Urothelium cell line (cell line): ENCODE measurements at regions not wholly inside any gene's neighbourhood (a gene's known extent, or its start where the extent isn't known, plus 50 kb on each side); places are given as distances from the start of the nearest gene placed in this dataset.

Source experiments
- DNase-seq: peaks from one replicate; pipeline ENCODE4 v3.0.0; 2011; ENCODE audit warnings: low spot score, mixed read lengths
- FAIRE-seq: peaks from 2 replicates; lab custom pipeline; 2011; peaks lifted over from hg19 to GRCh38; lab: Jason Lieb, UNC

DNA sequence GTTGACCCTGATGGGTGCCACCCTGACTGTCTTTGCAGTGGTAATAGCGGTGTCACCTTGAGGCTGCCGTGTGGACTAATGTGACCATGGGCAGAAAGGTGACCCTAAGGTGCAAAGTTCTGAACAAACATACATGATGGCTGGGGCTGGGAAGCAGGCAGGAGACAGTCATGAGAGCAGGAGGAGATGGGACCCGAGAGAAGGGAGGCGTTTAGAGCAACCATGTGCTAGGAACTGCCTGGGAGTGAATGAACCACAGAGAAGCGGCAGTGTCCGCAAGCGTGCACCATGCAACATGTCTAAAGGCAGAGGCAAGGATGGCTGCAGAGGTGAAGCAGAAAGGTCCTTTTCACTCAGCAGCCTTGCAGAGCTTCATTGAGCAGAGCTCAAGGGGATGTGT lies 113.1 kb upstream of the GDF10 start:
- no peak for DNase-seq
- no peak for FAIRE-seq

DNA sequence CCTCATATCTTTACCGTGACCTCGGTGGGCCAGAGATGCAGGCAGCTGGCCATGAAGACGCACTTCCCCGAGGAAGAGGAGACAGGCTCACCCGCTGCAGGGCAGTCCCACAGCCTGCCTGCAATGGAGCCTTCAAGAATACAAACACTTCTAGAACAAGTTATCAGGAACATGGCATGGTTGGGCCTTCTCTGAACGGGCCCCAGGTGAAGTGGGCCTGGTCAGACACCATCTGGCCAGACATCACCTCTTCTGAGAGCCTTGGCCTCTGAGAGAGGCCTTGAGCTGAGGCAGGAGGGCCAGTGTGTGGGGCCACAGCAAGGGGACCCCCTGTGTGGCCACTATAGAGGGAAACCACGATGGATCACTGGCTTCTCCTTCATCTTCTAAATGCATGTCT lies 112.4 kb upstream of the GDF10 start:
- DNase-seq: no peak
- no peak for FAIRE-seq

DNA sequence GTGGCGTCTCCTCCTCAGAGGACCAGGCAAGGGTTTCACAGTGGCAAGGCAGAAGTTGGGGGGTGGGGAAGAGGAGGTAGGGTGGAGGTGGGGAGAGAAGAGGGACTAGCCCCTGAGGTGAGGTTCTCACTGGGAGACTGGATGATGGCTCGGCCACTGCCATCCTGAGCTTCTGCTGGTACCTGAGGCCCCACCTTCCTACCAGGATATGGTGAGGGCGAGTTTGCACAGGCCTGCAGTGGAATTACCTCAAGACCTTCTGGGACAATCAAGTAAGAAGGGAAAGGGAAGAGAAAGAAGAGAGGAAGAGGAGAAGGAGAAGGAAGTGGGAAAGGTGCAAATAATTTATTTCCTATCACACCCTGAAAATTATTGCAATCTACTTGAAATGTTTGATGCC lies 111.8 kb upstream of the GDF10 start:
- no peak for DNase-seq
- FAIRE-seq: no peak

DNA sequence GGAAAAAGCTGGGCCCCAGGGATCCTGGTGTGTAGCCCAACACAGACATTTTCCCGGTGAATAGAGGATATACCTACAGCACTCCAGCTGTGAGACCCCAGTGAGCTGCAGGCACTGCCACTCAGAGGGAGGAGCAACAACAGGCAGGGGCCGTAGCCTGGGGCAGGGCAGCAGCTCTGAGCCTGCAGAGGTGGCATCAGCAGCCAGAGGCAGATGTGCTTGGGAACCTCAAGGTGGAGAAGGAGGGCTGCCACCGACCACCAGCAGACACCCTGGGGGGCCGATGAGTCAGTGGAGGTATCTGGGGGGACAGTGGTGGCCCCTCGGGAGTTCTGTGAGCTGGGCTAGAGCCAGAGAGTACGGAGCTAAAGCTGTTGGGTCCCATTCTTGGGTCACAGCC lies 110.2 kb upstream of the GDF10 start:
- DNase-seq (no peak), FAIRE-seq (no peak)

DNA sequence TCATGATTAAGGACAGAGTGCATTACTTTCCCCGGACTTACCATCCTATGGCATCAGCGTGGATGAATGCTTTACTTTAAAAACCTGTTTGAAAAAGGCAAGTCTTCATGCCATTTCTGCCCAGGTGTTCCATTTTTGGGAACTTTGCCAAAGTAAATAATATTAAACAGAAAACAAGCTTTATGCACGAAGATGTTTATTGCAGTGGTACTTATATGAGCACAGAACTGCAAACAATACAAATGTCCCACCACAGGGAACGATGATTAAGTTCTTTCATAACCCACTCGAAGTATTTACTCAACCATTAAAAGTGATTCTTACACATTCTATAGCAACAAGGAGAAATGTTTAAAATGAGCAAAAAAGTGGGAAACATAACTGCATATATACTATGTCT lies 109.7 kb upstream of the GDF10 start:
- no peak for FAIRE-seq
- no peak for DNase-seq

DNA sequence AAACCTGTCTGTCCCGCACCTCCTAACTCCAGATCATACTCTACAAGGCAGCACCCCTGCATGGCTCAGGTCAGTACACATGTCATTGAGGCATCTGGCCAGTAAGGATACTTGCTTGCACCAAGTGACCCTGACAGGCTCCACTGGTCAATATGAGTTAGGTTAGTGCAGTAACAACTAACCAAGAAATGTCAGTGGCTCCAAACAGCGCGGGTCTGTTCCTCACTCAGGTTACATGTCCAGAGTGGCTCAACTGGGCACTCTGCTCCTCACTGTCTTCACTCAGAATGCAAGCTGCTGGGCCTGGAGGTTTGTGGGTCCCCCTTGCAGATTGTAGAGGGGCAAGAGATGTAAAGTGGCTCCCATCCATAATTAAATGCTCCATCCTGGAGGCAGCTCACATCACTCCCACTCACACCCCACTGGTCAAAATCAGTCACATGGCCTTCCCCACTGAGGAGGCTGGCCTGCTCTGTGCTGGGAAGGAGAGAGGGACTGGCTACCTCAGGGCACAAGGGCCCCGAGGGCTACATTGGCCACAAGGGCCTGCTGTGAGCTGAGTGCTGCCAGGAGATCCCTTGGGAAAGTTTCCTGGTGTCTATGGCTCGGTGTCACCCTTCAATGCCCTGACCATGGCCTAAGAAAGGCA lies 109.1 kb upstream of the GDF10 start:
- FAIRE-seq (no peak), DNase-seq (no peak)

DNA sequence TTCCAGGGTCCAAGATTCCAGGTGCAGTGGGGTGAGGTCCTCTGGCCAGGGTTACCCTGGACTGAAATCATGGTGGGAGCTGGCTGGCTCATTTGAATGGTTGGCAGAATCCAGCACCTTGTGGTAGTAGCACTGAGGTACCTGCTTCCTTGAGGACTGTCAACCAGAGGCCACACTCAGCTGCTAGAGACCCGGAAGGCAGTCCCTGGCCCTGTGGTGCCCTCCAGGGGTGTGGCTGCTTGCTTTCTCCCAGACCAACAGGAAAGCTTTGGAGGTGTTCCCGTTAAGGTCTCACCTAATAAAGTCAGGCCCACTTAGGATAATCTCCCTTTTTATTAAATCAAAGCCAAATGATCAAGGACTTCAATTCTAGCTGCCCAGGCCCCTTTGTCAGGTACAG lies 107.7 kb upstream of the GDF10 start:
- no peak for DNase-seq
- FAIRE-seq: no peak

DNA sequence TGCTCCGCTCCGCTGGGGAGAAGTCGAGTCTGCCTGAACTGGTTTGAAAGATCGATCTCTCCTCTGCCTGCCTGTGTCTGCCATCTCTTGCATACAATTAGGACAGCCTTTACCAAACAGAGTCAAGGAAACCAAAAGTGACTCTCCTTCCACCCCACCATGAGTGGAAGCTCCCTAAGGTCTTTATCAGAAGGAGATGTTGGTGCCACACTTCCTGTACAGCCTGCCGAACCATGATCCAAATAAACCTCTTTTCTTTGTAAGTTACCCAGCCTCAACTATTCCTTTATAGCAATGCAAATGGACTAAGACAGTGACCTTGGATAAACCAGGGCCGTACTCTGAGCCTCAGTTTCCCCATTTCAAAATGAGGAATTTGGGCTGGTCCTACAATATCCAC lies 106.3 kb upstream of the GDF10 start:
- no peak for DNase-seq
- FAIRE-seq: no peak

DNA sequence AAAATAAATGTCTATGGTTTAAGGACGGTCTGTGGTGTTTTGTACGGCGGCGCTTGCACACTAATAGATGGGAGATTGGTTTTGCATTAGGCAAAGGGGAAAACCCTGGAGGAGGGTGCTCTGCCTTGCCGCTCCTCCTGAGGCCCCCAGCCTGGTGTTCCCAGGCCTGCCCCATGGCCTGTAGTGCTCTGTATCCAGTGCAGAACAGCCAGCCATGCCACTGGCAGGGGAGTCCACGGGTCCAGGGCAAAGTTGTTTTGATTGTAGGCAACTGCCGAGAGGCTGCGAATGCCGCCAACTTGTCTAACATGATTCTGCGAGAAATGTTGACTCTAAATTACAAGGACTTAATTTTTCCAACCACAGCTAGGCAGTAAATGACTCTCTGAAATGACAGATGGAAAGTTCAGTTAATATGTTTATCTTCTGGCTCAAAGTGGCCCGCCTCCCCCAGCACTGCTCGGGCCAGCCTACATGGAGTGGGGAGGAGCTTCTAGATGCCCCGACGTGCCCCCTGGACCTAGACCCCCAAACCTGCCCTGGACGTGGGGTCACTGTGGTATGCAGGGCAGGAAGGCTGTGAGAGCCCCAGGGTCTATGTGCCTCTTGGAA lies 104.6 kb upstream of the GDF10 start:
- no peak for DNase-seq
- FAIRE-seq: no peak

DNA sequence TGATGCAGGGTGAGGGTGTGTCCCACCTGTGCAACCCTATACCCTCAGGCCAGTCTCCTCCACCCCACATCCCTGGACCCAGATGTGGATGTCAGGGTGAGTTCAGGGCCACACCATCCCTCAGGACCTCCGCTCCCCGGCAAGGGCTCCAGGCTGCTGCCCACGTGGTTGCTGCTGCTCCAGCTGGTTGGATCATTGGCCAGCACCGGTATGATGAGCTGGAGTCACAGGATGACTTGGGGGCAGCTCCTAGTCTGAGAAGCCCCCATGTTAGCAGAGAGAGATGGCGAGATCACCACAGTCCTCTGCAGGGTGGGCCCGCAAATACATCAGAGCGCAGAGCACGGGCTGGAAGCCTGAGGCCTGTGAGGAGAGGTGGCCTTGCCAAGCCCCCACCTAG lies 103.3 kb upstream of the GDF10 start:
- DNase-seq (no peak), FAIRE-seq (no peak)

DNA sequence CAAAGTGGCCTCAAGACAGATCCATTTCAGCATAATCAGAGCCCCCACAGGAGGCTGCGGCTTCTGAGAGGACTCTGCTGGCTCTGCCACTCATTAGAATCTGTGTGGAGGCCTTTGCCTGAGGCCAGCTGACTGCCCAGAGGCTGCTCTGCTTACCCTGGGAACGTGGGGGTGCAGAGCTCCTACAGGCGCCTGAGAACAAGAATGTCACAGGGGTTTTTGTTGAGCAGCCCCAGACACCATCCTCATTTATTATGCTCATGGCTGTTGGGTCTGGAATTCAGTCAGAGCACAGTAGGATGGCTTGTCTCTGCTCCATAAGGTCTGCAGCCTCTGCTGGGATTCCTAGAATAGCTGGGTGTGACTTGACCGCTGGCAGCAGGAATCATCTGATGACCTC lies 101.8 kb upstream of the GDF10 start:
- no peak for FAIRE-seq
- DNase-seq: no peak

DNA sequence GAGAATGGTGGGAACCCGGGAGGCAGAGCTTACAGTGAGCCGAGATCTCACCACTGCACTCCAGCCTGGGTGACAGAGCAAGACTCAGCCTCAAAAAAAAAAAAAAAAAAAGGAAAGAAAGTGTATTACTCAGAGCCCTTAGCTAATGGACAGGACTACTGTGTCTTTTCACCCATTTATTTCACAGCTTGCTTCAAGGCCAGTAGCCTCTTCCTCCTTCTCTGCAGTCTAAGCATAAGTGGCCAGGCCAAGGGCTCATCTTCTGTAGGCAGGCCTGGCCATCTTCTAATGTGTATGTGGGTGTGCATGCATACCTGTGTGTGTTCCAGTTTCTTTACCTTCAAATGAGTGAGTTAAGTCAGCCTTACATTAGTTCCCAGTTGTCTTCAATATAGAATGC lies 94.8 kb upstream of the GDF10 start:
- DNase-seq: no peak
- FAIRE-seq: no peak

DNA sequence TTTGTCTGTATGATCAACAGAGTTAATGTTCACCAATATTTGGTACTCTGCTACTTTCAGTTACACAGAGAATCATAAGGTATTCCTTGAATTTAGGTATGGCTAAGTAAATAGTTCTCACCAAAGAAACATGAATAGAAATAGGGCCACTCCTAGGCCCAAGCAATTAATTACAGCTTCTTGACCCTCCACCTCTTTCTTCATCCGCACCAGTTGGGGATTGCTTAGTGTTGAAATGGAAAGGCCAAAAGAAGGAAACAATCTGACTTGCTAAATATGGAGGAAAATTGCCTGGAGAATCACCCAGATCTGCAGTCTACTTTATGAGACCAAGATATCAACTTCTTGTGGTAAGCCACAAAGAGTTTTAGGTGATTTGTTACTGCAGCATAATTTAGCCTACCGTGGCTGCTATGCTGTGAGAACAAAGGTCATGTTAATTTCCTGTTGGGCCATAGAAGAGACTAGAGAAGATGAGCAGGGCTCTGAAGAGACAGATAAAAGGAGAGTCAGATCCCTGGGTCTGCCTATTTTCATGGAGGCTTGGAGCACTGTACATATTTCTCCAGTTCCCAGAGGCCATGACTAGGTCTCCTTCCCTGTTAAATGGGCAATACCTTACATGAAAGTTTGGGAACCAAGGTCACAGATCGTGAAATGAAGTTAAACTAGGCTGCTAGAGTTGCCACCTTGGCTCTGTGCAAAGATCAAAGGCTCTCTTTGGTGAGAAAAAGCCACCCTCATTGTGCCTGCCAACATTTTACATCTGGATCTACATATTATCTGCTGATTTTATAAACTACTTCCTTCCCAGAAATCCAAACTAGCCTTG lies 93.3 kb upstream of the GDF10 start:
- no peak for DNase-seq
- no peak for FAIRE-seq

DNA sequence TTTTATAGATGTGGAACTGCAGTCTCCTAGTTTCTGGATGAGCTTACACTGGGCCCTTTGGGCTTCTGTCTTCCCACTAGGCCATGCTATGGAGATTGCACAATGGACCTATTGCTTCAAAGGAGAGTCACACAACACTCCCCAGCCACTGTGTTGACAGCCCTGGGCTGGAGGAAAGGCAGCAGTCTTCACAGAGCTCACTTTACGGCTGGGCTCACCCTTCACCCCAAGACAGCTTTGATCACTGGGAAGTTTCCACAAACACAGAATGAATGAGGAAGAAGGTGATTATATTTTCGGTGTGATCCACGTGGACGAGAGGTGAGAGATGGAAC lies 92.7 kb upstream of the GDF10 start:
- FAIRE-seq: no peak
- DNase-seq: no peak

DNA sequence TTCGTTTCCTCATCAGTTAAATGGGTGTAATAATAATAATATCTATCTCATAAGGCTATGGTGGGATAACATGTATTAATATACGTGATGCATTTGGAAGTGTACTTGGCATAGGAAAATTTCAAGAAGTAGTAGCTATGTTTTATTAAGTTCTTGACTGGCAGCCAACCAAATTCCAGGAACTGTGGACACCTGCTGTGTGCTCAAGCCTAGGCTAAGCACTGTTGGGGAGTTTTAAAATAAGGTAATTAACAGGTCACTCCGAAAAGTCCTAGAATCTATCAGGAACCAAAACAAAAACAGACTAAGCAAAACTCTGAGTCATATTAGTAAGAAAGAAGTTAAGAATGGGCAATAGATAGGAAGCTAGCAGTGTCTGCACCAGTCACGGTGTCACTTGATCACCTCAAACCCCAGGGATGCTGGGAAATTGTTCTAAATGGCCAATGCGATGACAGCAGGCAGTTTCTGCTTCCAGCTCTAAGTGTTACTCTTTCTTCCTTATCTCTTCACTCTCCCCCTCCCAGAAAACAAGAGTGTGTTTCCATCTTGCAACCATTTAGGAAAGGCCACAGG lies 92.0 kb upstream of the GDF10 start:
- no peak for DNase-seq
- FAIRE-seq: no peak

DNA sequence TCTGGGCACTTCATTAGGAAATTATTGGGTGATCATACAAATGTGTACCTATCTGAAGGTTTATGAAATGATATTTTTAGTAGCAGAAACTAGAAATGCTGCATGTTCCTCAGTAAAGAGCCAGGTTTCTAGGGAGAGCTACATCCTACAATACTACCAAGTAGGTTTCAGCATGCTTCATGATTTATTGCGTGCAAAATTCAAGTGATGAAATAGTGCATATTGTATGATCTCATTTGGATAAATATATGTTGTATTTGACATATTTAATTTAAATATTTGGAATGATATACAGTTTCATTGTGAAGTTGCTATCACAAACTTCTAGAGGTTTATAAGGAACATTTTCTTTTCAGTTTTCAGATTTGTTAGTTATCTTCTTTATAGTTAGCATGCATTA lies 90.5 kb upstream of the GDF10 start:
- no peak for FAIRE-seq

DNA sequence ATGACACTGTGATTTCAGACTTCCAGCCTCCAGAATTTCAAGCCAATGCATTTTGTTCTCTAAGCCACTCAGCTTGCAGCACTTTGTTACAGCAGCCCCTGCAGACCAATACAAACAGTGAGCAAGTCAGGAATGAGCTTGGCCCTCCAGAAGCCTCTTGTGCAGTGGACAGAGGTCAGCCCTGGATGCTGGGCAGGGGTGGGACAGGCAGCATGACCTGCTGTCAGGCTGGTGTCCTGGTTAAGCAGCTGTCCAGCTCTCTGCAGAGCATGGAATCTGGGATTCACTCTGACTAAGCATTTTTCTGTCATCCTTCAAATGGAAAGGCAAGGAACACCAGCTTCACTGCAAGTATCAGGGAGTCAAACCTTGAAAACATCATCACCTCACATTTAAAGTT lies 85.5 kb upstream of the GDF10 start:
- FAIRE-seq (no peak), DNase-seq (no peak)

More for the DNA sequence above, 90.5 kb upstream of the GDF10 start:
- no peak for DNase-seq

DNA sequence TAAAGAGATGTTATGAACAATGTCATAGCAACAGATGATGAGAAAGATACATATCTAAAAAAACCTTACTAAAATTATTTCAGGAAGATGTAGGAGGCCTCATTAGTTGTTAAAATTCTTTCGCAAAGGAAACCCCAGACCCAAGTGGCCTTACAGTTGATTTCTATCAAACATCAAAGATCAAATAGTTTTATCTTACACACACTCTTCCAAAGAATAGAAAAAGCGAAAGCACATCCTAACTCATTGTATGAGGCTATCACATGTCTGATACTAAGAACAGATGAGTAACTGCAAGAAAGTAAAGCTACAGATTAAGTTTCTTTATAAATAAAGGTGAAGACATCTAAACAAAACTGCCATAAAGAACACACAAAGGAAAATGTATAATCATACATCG lies 82.9 kb upstream of the GDF10 start:
- FAIRE-seq (no peak), DNase-seq (no peak)

DNA sequence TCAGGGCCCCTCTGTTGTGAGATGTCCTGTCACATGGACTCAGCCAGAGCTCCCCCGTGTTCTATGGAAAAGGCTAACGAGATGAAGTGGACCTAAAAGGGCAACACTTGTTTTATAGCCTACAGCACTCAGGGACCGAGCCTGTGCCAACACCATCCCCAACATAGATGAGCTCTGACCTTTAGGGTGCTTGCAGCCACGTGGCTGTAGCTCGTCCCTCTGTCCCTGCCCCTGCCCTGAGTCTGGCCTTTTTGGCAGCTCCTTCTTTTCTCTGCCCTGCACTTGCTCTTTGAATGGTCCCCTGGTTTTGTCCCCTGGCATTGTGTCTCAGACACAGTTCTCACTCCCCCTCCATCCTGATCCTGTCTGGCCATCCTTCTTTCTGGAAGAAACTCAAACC lies 81.2 kb upstream of the GDF10 start:
- DNase-seq: no peak
- FAIRE-seq: no peak

DNA sequence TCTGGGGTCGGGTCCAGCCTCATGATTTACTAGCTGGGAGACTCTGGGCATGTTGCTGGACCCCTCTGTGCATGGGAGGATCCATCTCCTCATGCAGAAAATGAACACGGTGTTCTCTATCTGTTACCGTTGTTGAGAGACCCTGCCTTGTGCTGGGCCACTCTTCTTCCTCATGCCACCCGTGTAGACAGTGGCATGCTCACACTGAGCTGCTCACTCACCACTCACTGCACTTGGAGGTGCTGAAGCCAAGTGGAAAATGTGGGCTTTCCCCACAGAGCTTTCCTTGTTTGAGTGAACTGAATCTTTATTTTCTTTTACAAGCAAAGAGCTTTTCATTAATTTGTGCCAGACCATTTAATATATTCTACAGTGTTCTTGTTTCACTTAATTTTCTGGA lies 77.5 kb upstream of the GDF10 start:
- DNase-seq: no peak
- FAIRE-seq: no peak

DNA sequence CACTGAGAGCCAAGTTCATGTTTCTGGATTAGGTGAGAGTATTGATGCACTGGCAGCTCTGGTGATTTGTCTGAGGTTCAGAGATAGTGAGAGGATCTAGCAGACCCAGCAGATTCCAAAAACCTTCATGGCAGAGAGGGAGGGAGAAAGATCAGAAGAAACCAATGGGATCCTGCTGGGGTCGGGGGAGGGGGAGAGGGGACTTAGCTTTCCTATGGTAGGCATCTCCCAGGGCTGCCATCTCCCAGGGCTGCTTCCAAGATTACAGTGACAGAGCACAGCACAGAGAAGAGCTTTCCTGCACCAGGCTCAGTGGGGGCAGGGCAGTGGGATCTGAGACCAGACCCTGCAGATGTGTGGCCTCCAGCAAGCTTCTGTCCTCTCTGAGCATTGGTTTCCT lies 76.8 kb upstream of the GDF10 start:
- FAIRE-seq (no peak), DNase-seq (no peak)

DNA sequence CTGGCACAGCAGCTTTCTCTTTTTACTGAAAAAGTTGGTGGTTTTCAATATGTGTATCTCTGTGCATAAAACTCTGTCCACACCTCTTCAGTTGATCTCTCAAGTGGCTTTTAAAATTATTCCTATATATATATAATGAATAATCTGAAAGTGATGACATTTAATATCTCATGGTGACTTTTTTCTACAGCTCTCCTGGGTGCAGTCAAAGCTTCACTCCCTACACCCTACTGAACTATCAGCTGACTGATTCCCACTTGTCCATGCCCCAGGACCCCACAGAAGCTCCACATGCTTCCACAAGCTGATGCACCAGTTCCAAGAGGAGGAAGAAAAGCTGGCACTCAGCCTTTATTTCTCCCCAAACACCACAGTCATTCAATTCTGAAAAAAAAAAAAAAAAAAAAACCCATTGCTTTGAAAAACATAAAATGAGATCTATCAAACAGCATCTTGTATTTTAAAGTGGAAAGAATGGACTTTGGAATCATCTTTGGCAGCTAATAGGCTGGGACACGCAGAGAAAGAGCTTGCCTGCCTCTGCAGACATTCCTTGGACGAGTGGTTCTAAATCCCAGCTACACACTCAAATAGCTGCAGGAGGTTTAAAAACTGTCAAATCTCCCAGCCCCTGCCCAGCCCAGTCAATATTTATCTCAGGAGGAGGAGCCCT lies 75.3 kb upstream of the GDF10 start:
- no peak for DNase-seq
- no peak for FAIRE-seq
